ENCODE measurements at regions not wholly inside any gene's neighbourhood (a gene's known extent, or its start where the extent isn't known, plus 50 kb on each side); places are given as distances from the start of the nearest gene placed in this dataset.
A peak's percentile ranks its signal among the peaks of the same experiment; 100 is the strongest.

DNA sequence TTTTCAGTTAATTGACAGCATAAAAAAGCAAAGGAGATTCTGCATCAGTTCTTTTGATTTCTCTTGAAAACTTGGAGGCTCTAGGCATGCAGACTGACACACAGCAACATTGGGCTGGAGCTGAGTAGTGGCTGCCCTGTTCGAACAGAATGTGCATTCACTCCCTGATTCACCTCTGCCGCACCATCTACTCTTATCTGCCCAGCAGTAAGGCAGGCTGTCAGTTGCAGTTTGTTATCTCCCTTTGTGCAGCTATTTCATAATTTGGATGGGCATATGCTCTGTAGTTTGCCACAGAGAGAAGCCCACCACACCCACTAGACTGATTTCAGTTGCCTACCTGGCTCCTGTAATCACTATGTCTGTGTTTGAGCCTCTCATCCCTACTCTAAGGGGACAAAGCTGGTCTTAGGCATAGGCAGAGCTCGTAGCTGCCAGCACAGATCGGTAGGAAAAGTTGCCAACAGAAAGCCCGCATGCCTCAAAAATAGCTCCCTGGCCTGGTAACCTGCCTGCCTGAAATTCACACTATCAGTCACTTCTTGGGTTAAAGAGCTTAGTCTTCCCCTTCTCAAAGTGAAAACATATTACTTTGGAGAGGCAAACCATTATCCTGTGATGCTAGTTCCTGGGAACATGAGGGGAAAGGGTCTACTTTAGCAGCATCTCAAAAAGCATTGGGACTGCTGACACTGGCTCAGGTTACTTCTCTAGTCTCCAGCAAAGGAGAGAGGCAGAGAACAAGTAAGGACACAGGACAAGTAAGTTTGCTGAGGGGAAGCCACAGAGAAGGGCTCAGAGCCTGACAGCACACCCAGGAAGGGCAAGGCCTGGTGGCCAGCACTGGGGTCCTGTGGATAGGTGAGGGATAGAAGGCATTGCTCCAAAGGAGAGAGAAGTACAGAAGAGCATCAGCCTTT, 75.9 kb upstream of the TMEM164 start:
- TF ChIP-seq CTCF (IDR thresholded peaks at IDR 0.05) (no peak), POLR2A (IDR thresholded peaks at IDR 0.05) (no peak)
- peaks cover 0 to 9% (median 0%) of the 10 kb centered on the region in 9 donors for H3K27me3 ChIP-seq
- H3K9me3 ChIP-seq: no peaks in the 10 kb centered on the region
- DNase-seq (no peak), ATAC-seq (peak; percentile 56 to 78 (median 68))
- no peak overlapping the region for H3K4me3 ChIP-seq
- H3K36me3 ChIP-seq: no peaks in the 10 kb centered on the region
- intact Hi-C loops (cut with DNase I): loop anchor here in 6 of 10 donors (5.0 to 10.0 kb wide), 4 partner anchors 68 to 488 kb away; partner anchors contain the start of gene TMEM164 (in 5 of the 6)
- H3K4me1 ChIP-seq: peaks cover 0 to 10% (median 0%) of the 10 kb centered on the region in 12 donors
- 52 to 71% (median 60%) methylated on average over 5 of the region's 5 CpGs for WGBS, 4 donors
- peak overlapping the region; percentile 33 to 92 (median 74) for H3K27ac ChIP-seq

- Histone ChIP-seq H3K36me3 (no peaks in the 10 kb centered on the region), H3K4me3 (no peak overlapping the region), H3K4me1 (peaks cover 0 to 10% (median 0%) of the 10 kb centered on the region in 12 donors), H3K27ac (peak overlapping the region; percentile 51 to 92 (median 77)), H3K9me3 (no peaks in the 10 kb centered on the region), H3K27me3 (peaks cover 0 to 9% (median 0%) of the 10 kb centered on the region in 9 donors)
- WGBS, 4 donors: 49 to 61% (median 53%) methylated on average over 4 of the region's 4 CpGs
- DNase-seq: peak in 4 of 5 donors; percentile 16 to 45 (median 24)
- ATAC-seq: peak; percentile 84 to 96 (median 90)
- intact Hi-C loops (cut with DNase I): loop anchor here in 6 of 10 donors (5.0 to 10.0 kb wide), 4 partner anchors 67 to 487 kb away; partner anchors contain the start of gene TMEM164 (in 5 of the 6)
- no peak for TF ChIP-seq POLR2A (IDR thresholded peaks at IDR 0.05)
- no peak for TF ChIP-seq CTCF (IDR thresholded peaks at IDR 0.05)
Observed at GRCh38 chrX:109927663-109928273, 75.1 kb upstream of the TMEM164 start.

DNA sequence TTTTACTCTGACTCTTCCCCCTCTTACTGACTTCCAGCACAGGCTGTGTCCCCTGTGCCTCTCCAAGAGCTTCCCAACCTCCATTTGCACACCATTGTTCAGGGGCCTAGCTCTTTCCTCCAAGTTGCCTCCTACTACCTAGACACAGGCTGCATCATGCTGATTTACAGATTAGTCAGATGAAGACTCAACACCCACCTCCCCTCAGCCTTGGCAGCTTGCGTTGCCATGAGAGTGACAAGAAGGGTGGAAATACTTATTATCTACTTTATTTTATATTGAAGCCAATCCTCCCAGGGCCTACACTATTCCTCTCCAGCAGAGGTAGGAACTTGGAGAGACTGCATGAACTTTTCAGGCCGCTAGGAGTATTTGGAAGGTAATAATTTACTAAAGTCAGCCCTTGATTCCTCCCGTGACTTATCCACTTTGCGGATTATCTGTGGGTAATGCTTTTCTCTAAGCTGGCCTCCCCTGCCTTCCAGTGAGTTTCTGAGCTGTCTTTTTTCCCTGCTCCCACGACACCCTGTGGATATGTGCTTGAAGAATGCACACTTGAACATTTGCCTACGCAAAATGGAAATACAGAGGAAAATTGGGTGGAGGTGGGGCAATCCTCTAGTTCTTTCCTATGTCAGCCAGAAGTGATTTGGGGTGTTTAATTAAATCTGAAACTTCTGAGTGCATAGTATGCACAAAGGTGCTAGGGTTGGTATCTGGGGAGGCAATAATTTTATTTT, 74.1 kb upstream of the TMEM164 start:
- Histone ChIP-seq H3K4me1 (peaks cover 0 to 10% (median 0%) of the 10 kb centered on the region in 12 donors), H3K4me3 (no peak overlapping the region), H3K27me3 (peaks cover 0 to 9% (median 0%) of the 10 kb centered on the region in 9 donors), H3K9me3 (no peaks in the 10 kb centered on the region), H3K27ac (peak overlapping the region in 11 of 12 donors; percentile 41 to 92 (median 78)), H3K36me3 (no peaks in the 10 kb centered on the region)
- intact Hi-C loops (cut with DNase I): loop anchor here in 6 of 10 donors (5.0 to 10.0 kb wide), 4 partner anchors 66 to 486 kb away; partner anchors contain the start of gene TMEM164 (in 5 of the 6)
- ATAC-seq (no peak), DNase-seq (no peak)
- WGBS, 4 donors: 65 to 85% (median 75%) methylated on average over 6 of the region's 6 CpGs
- no peak for TF ChIP-seq POLR2A (IDR thresholded peaks at IDR 0.05)
- TF ChIP-seq CTCF (IDR thresholded peaks at IDR 0.05): no peak
